ENCODE measurements at regions not wholly inside any gene's neighbourhood (a gene's known extent, or its start where the extent isn't known, plus 50 kb on each side); places are given as distances from the start of the nearest gene placed in this dataset.

- DNase-seq (ENCODE audit: low read depth), result no peak
- no peak overlapping the region for H3K4me3 ChIP-seq (ENCODE audit: low read length)
- TF ChIP-seq CTCF (conservative IDR thresholded peaks at IDR 0.05; ENCODE audit: low read length), result no peak
These were observed 1123.7 kb upstream of the C9orf72 start for GRCh38 chr9:28696960-28697359.

GRCh38 chr9:28699632-28700031 lies 1126.4 kb upstream of the C9orf72 start:
- no peak overlapping the region for H3K4me3 ChIP-seq (ENCODE audit: low read length)
- no peak for TF ChIP-seq CTCF (conservative IDR thresholded peaks at IDR 0.05; ENCODE audit: low read length)
- no peak for DNase-seq (ENCODE audit: low read depth)

- TF ChIP-seq CTCF (conservative IDR thresholded peaks at IDR 0.05; ENCODE audit: low read length), result no peak
- DNase-seq (ENCODE audit: low read depth), result no peak
- H3K4me3 ChIP-seq (ENCODE audit: low read length), result no peak overlapping the region
These were observed 1134.3 kb upstream of the C9orf72 start for GRCh38 chr9:28707616-28708015.

- H3K4me3 ChIP-seq (ENCODE audit: low read length), result no peak overlapping the region
- DNase-seq (ENCODE audit: low read depth), result no peak
- TF ChIP-seq CTCF (conservative IDR thresholded peaks at IDR 0.05; ENCODE audit: low read length), result no peak
These were observed 1140.9 kb upstream of the C9orf72 start for GRCh38 chr9:28714188-28714587.

- TF ChIP-seq CTCF (conservative IDR thresholded peaks at IDR 0.05; ENCODE audit: low read length), result no peak
- DNase-seq (ENCODE audit: low read depth), result no peak
- no peak overlapping the region for H3K4me3 ChIP-seq (ENCODE audit: low read length)
These were observed 1144.9 kb upstream of the C9orf72 start for GRCh38 chr9:28718226-28718625.

- no peak for DNase-seq (ENCODE audit: low read depth)
- no peak for TF ChIP-seq CTCF (conservative IDR thresholded peaks at IDR 0.05; ENCODE audit: low read length)
- H3K4me3 ChIP-seq (ENCODE audit: low read length), result no peak overlapping the region
These were observed 1147.5 kb upstream of the C9orf72 start for GRCh38 chr9:28720746-28721145.

- no peak overlapping the region for H3K4me3 ChIP-seq (ENCODE audit: low read length)
- DNase-seq (ENCODE audit: low read depth), result no peak
- no peak for TF ChIP-seq CTCF (conservative IDR thresholded peaks at IDR 0.05; ENCODE audit: low read length)
These were observed 1156.8 kb upstream of the C9orf72 start for GRCh38 chr9:28730111-28730510.

All from AG10803 (cell line).